Loucy (cell line): ENCODE measurements at regions not wholly inside any gene's neighbourhood (a gene's known extent, or its start where the extent isn't known, plus 50 kb on each side); places are given as distances from the start of the nearest gene placed in this dataset.

Source experiments
- EZH2phosphoT487 ChIP-seq: fragments of 200-600 bp; IDR thresholded peaks from 2 replicates; pipeline ENCODE4 v1.6.1; 2018; ENCODE audit warnings: antibody characterized with exemption, mild to moderate bottlenecking, moderate library complexity, borderline replicate concordance
- TF ChIP-seq, protein P1 (sequence below): fragments of 200-600 bp; sonication (generic); conservative IDR thresholded peaks from 2 replicates; pipeline ENCODE4 v1.5.1; 2014; ENCODE audit warnings: mild to moderate bottlenecking, antibody characterized with exemption, low read length

DNA sequence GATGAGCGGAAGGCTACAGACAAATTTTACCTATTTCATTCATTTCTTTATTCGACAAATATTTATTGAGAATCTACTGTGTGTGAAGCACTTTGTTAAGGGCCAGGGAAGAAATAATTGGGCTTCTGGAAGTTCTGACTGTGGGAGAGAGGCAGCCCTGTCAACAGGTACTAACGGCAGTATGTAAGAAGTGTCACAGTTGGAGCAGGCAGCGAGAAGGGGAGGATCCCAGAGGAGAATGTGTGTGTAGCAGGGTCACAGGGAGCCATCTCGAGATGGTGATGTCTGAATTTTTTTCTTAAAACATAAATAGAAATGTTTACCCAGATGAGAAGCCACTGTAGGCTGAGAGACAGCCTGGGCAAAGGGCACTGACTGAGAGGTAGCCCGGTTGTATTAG lies 163.3 kb upstream of the SLC38A2 start:
- TF ChIP-seq, protein P1, sequence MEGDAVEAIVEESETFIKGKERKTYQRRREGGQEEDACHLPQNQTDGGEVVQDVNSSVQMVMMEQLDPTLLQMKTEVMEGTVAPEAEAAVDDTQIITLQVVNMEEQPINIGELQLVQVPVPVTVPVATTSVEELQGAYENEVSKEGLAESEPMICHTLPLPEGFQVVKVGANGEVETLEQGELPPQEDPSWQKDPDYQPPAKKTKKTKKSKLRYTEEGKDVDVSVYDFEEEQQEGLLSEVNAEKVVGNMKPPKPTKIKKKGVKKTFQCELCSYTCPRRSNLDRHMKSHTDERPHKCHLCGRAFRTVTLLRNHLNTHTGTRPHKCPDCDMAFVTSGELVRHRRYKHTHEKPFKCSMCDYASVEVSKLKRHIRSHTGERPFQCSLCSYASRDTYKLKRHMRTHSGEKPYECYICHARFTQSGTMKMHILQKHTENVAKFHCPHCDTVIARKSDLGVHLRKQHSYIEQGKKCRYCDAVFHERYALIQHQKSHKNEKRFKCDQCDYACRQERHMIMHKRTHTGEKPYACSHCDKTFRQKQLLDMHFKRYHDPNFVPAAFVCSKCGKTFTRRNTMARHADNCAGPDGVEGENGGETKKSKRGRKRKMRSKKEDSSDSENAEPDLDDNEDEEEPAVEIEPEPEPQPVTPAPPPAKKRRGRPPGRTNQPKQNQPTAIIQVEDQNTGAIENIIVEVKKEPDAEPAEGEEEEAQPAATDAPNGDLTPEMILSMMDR = no peak
- TF ChIP-seq EZH2phosphoT487 = no peak
